Neuronal stem cell (in vitro differentiated cells): ENCODE measurements at regions not wholly inside any gene's neighbourhood (a gene's known extent, or its start where the extent isn't known, plus 50 kb on each side); places are given as distances from the start of the nearest gene placed in this dataset.
"Not testable (repeated sequence)": the region's sequence is repeated elsewhere in the genome, so short reads cannot be mapped to it uniquely, and the experiment has no call there.

Experiments used
- DNase-seq: peaks from one replicate; pipeline ENCODE4 v3.0.0-alpha.2; 2013; ENCODE audit warnings: low spot score
- H2AFZ ChIP-seq: one replicate; pipeline ENCODE4 v1.6.1; 2013; ENCODE audit warnings: mild to moderate bottlenecking, low read length, inconsistent platforms
- H2AK5ac ChIP-seq: 2 replicates; pipeline ENCODE4 v1.6.1; 2013; ENCODE audit warnings: low read depth, mild to moderate bottlenecking, inconsistent platforms, low read length, moderate library complexity, mixed read lengths
- H2BK120ac ChIP-seq: 2 replicates; pipeline ENCODE4 v1.6.1; 2013; ENCODE audit warnings: low read depth, mild to moderate bottlenecking, inconsistent platforms, low read length, moderate library complexity, mixed read lengths
- H2BK12ac ChIP-seq: one replicate; pipeline ENCODE4 v1.6.1; 2013; ENCODE audit warnings: low read length, inconsistent platforms
- H2BK15ac ChIP-seq: 2 replicates; pipeline ENCODE4 v1.6.1; 2013; ENCODE audit warnings: mild to moderate bottlenecking, low read length, inconsistent platforms, mixed read lengths
- H2BK5ac ChIP-seq: one replicate; pipeline ENCODE4 v1.6.1; 2013; ENCODE audit warnings: inconsistent platforms, mild to moderate bottlenecking, low read length, moderate library complexity
- H3K14ac ChIP-seq: one replicate; pipeline ENCODE4 v1.6.1; 2013; ENCODE audit warnings: low read length, inconsistent platforms
- H3K18ac ChIP-seq: 2 replicates; pipeline ENCODE4 v1.6.1; 2013; ENCODE audit warnings: low read length, inconsistent platforms
- H3K23ac ChIP-seq: 2 replicates; pipeline ENCODE4 v1.6.1; 2013; ENCODE audit warnings: low read depth, mild to moderate bottlenecking, mixed read lengths, low read length, inconsistent platforms; ENCODE audit not compliant: poor library complexity
- H3K27ac ChIP-seq: replicated peaks from 3 replicates; pipeline ENCODE4 v1.5.1; 2013; ENCODE audit warnings: low read length, inconsistent platforms
- H3K27me3 ChIP-seq, 3 experiments: 2 replicates each; pipeline ENCODE4 v1.6.1; 2013; ENCODE audit warnings: low read length in 3 of 3, mild to moderate bottlenecking in 2 of 3, inconsistent platforms in 1 of 3, low read depth in 1 of 3, mixed read lengths in 1 of 3, moderate library complexity in 1 of 3; ENCODE audit not compliant: control insufficient read depth in 3 of 3, insufficient read depth in 3 of 3
- H3K36me3 ChIP-seq, 2 donors: replicated peaks in 1 of 2; 2 replicates each; pipeline ENCODE4 v1.6.1; 2013; ENCODE audit warnings: low read length in 2 of 2; ENCODE audit not compliant: control insufficient read depth in 2 of 2, insufficient read depth in 2 of 2
- H3K4ac ChIP-seq: 2 replicates; pipeline ENCODE4 v1.6.1; 2013; ENCODE audit warnings: inconsistent platforms, mild to moderate bottlenecking, low read length, moderate library complexity
- H3K4me1 ChIP-seq, 2 donors: 1 replicate in 1 of 2; 2 replicates in 1 of 2; pipeline ENCODE4 v1.6.1; 2013; ENCODE audit warnings: low read length in 2 of 2, low read depth in 1 of 2; ENCODE audit not compliant: control insufficient read depth in 2 of 2, insufficient read depth in 1 of 2
- H3K4me2 ChIP-seq: one replicate; pipeline ENCODE4 v1.6.1; 2013; ENCODE audit warnings: mild to moderate bottlenecking, low read length, inconsistent platforms; ENCODE audit not compliant: insufficient read depth, poor library complexity, severe bottlenecking
- H3K4me3 ChIP-seq, 2 donors: 2 replicates each; pipeline ENCODE4 v1.5.1; 2013; ENCODE audit warnings: low read length in 2 of 2, mild to moderate bottlenecking in 2 of 2, inconsistent platforms in 1 of 2, moderate library complexity in 1 of 2
- H3K79me1 ChIP-seq: one replicate; pipeline ENCODE4 v1.6.1; 2013; ENCODE audit warnings: low read depth, mild to moderate bottlenecking, inconsistent platforms, low read length, moderate library complexity
- H3K9ac ChIP-seq: one replicate; pipeline ENCODE4 v1.6.1; 2013; ENCODE audit warnings: mild to moderate bottlenecking, low read depth, low read length, inconsistent platforms; ENCODE audit not compliant: poor library complexity
- H3K9me3 ChIP-seq, 2 donors: replicated peaks in 1 of 2; 2 replicates each; pipeline versions ENCODE3 to v1.6.1; 2013; ENCODE audit warnings: low read length in 2 of 2, mild to moderate bottlenecking in 2 of 2, inconsistent platforms in 1 of 2, low read depth in 1 of 2, mixed read lengths in 1 of 2, moderate library complexity in 1 of 2; ENCODE audit not compliant: control insufficient read depth in 2 of 2, insufficient read depth in 1 of 2
- H4K8ac ChIP-seq: one replicate; pipeline ENCODE4 v1.6.1; 2013; ENCODE audit warnings: low read depth, mild to moderate bottlenecking, inconsistent platforms, low read length, moderate library complexity
- H4K91ac ChIP-seq: one replicate; pipeline ENCODE4 v1.6.1; 2013; ENCODE audit warnings: low read length, low read depth, mild to moderate bottlenecking, inconsistent platforms; ENCODE audit not compliant: poor library complexity
- WGBS, 2 donors: extraction: QIAGEN DNeasy Blood & Tissue Kit; methylation state at CpG; one replicate each; pipeline ENCODE4 v1.1.7; 2013; ENCODE audit warnings: missing lambda C conversion rate in 2 of 2, mixed read lengths in 1 of 2; ENCODE audit not compliant: insufficient read length in 2 of 2, insufficient replicate concordance in 1 of 2; ENCODE audit errors: extremely low coverage in 2 of 2; 5-methylcytosine and 5-hydroxymethylcytosine counted together

DNA sequence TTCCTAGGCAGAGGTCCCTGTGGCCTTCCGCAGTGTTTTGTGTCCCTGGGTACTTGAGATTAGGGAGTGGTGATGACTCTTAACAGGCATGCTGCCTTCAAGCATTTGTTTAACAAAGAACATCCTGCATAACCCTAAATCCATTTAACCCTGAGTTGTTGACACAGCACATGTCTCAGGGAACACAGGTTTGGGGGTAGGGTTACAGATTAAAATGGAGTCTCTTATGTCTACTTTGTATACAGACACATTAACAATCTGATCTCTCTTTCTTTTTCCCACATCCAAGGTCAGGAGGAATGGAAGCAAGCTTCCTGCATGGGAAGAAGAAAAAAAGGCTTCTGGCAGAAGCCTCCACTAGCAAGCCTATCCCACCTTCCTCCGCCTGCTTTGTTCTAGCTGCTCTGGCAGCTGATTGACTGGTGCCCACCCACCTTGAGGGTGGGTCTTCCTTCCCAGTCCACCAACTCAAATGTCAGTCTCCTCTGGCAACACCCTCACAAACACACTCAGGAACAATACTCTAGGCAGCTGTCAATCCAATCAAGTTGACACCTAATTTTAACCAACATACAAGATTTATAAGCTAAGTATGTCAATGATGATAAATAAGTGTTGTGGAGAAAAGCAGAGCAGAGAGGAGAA is 176.5 kb upstream of the CCZ1B start:
- H3K79me1 ChIP-seq = no peaks in the 10 kb centered on the region
- H4K91ac ChIP-seq = no peak overlapping the region
- H3K4ac ChIP-seq = no peak overlapping the region
- no peak overlapping the region for H3K14ac ChIP-seq
- no peak overlapping the region for H4K8ac ChIP-seq
- H3K4me3 ChIP-seq = no peak overlapping the region
- no peak overlapping the region for H2BK15ac ChIP-seq
- no peak overlapping the region for H2BK12ac ChIP-seq
- peaks cover 0 to 2% of the 10 kb centered on the region in 2 donors for H3K4me1 ChIP-seq
- H3K23ac ChIP-seq = no peak overlapping the region
- H2BK120ac ChIP-seq = no peak overlapping the region
- H3K18ac ChIP-seq = no peak overlapping the region
- H3K9ac ChIP-seq = no peak overlapping the region
- H2AFZ ChIP-seq = no peak overlapping the region
- H3K9me3 ChIP-seq = peaks cover 0 to 3% of the 10 kb centered on the region in 2 donors
- no peak overlapping the region for H2AK5ac ChIP-seq
- no peaks in the 10 kb centered on the region for H3K27me3 ChIP-seq
- H3K4me2 ChIP-seq = no peak overlapping the region
- H3K36me3 ChIP-seq = no peaks in the 10 kb centered on the region
- no peak overlapping the region for H3K27ac ChIP-seq
- no CpG with 5 or more reads among the region's 2 CpGs for WGBS, 2 donors
- no peak for DNase-seq
- H2BK5ac ChIP-seq = no peak overlapping the region

DNA sequence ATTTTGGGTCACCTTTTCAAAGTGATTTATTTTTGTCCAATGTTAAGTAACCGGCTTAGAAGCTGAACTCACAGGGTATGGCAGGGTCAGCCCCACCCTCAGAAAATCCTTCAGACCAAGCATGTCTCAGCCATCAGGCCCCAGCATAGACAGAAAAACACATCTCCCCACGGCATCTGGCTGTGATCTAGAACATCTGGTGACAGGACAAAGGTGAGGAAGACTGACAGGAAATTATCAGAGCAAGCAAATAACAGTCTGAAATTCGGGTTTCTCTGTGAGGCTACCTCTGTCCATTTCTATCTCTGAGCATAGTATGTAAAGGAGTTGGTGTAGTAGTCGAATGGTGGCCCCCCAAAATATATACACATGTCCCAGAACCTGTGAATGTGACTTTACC is 177.0 kb upstream of the C1GALT1 start:
- H2BK5ac ChIP-seq = no peak overlapping the region
- no peaks in the 10 kb centered on the region for H3K9me3 ChIP-seq
- no peak overlapping the region for H3K27ac ChIP-seq
- no peak overlapping the region for H2BK15ac ChIP-seq
- H3K27me3 ChIP-seq = no peaks in the 10 kb centered on the region
- no CpG with 5 or more reads among the region's 4 CpGs for WGBS, 2 donors
- H2AFZ ChIP-seq = no peak overlapping the region
- H2AK5ac ChIP-seq = no peak overlapping the region
- no peak overlapping the region for H3K4me2 ChIP-seq
- no peak overlapping the region for H3K4ac ChIP-seq
- H2BK120ac ChIP-seq = no peak overlapping the region
- H3K9ac ChIP-seq = no peak overlapping the region
- H3K79me1 ChIP-seq = no peaks in the 10 kb centered on the region
- H4K8ac ChIP-seq = no peak overlapping the region
- H4K91ac ChIP-seq = no peak overlapping the region
- no peaks in the 10 kb centered on the region for H3K36me3 ChIP-seq
- no peak overlapping the region for H3K18ac ChIP-seq
- H3K4me3 ChIP-seq = no peak overlapping the region
- H3K4me1 ChIP-seq = peaks cover 0 to 2% of the 10 kb centered on the region in 2 donors
- no peak overlapping the region for H3K14ac ChIP-seq
- H3K23ac ChIP-seq = no peak overlapping the region
- no peak for DNase-seq
- H2BK12ac ChIP-seq = no peak overlapping the region

GRCh38 chr7:7005949-7006348 is 176.4 kb upstream of the C1GALT1 start:
- H3K14ac ChIP-seq, H2AK5ac ChIP-seq, H3K9ac ChIP-seq, H3K4ac ChIP-seq, H3K23ac ChIP-seq, H3K36me3 ChIP-seq, H3K27ac ChIP-seq, H3K18ac ChIP-seq, H3K4me2 ChIP-seq, H4K8ac ChIP-seq, DNase-seq, H3K4me3 ChIP-seq, H2BK15ac ChIP-seq, H2BK120ac ChIP-seq, H2AFZ ChIP-seq, H3K9me3 ChIP-seq, H2BK12ac ChIP-seq, H3K27me3 ChIP-seq, H3K79me1 ChIP-seq, H4K91ac ChIP-seq, H3K4me1 ChIP-seq, H2BK5ac ChIP-seq: not testable (repeated sequence)
- WGBS, 2 donors = no CpG with 5 or more reads among the region's 2 CpGs

DNA sequence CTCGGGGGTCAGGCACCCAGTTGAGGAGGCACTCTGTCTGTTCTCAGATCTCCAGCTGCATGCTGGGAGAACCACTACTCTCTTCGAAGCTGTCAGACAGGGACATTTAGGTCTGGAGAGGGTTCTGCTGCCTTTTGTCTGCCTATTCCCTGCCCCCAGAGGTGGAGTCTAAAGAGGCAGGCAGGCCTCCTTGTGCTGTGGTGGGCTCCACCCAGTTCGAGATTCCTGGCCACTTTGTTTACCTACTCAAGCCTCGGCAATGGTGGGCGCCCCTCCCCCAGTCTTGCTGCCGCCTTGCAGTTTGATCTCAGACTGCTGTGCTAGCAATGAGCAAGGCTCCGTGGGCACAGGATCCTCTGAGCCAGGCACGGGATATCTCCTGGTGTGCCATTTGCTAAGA is 171.1 kb upstream of the C1GALT1 start:
- H2BK120ac ChIP-seq, H3K18ac ChIP-seq, H3K36me3 ChIP-seq, H2AK5ac ChIP-seq, H2BK12ac ChIP-seq, H4K8ac ChIP-seq, H3K9me3 ChIP-seq, H2AFZ ChIP-seq, H3K14ac ChIP-seq, DNase-seq, H2BK15ac ChIP-seq, H3K4me1 ChIP-seq, H3K9ac ChIP-seq, H3K27me3 ChIP-seq, H4K91ac ChIP-seq, H3K27ac ChIP-seq, H2BK5ac ChIP-seq, H3K4ac ChIP-seq, H3K79me1 ChIP-seq, H3K23ac ChIP-seq, H3K4me3 ChIP-seq, H3K4me2 ChIP-seq: not testable (repeated sequence)
- no CpG with 5 or more reads among the region's 8 CpGs for WGBS, 2 donors
